Thyroid gland (tissue), 4 donors: ENCODE measurements at regions not wholly inside any gene's neighbourhood (a gene's known extent, or its start where the extent isn't known, plus 50 kb on each side); places are given as distances from the start of the nearest gene placed in this dataset.
A peak's percentile ranks its signal among the peaks of the same experiment; 100 is the strongest.
"Not testable (repeated sequence)": the region's sequence is repeated elsewhere in the genome, so short reads cannot be mapped to it uniquely, and the experiment has no call there.

ENCODE experiments used
- DNase-seq, 2 donors: peaks; one replicate each; pipeline ENCODE4 v3.0.0-alpha.2; 2019
- H3K27ac ChIP-seq, 3 donors: fragments of 200-600 bp; sonication (generic); 1 replicate in 2 of 3; 2 replicates in 1 of 3; pipeline ENCODE4 v1.5.1; 2016 to 2019; ENCODE audit warnings: mild to moderate bottlenecking in 1 of 3, moderate library complexity in 1 of 3
- H3K27me3 ChIP-seq: fragments of 200-600 bp; sonication (generic); one replicate; pipeline ENCODE4 v1.5.1; 2019
- H3K36me3 ChIP-seq, 2 donors: fragments of 200-600 bp; sonication (generic); one replicate each; pipeline ENCODE4 v1.5.1; 2016 to 2019
- H3K4me1 ChIP-seq, 2 donors: fragments of 200-600 bp; sonication (generic); one replicate each; pipeline ENCODE4 v1.5.1; 2017 to 2019
- H3K4me3 ChIP-seq, 3 donors: fragments of 200-600 bp; sonication (generic); replicated peaks in 1 of 3; 1 replicate in 2 of 3; 2 replicates in 1 of 3; pipeline ENCODE4 v1.5.1; 2016; ENCODE audit warnings: mild to moderate bottlenecking in 1 of 3
- H3K9me3 ChIP-seq: fragments of 200-600 bp; sonication (generic); one replicate; pipeline ENCODE4 v1.5.1; 2017
- WGBS, 2 donors: methylation state at CpG; one replicate each; pipeline ENCODE4 v1.1.5; 2017; 5-methylcytosine and 5-hydroxymethylcytosine counted together
- intact Hi-C: fragments of 100-400 bp; cut with DNase I; formaldehyde crosslinking; loops from one replicate; pipeline ENCODE4 v1.15.1; 2023

DNA sequence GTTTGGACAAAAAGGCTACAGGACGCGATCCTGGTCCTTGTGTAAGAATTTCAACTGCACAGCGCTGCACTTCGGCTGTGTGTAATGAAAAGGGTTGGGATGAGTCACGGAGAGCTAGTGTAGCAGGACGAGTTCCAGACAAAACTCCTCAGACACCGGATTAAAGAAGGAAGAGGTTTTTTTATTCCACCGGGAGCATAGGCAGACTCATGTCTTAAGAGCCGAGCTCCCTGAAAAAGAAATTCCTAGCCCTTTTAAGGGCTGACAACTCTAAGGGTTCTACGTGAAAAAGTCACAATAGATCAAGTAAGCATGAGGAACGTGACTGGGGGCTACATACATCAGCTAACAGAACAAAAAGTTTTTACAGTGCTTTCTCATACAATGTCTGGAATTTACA lies 54.8 kb upstream of the FAM90A1 start:
- H3K27me3 ChIP-seq, DNase-seq, H3K36me3 ChIP-seq, intact Hi-C loops, H3K4me3 ChIP-seq, H3K4me1 ChIP-seq, H3K9me3 ChIP-seq, H3K27ac ChIP-seq: not testable (repeated sequence)
- 55 to 56% methylated on average over 11 of the region's 11 CpGs for WGBS, 2 donors

DNA sequence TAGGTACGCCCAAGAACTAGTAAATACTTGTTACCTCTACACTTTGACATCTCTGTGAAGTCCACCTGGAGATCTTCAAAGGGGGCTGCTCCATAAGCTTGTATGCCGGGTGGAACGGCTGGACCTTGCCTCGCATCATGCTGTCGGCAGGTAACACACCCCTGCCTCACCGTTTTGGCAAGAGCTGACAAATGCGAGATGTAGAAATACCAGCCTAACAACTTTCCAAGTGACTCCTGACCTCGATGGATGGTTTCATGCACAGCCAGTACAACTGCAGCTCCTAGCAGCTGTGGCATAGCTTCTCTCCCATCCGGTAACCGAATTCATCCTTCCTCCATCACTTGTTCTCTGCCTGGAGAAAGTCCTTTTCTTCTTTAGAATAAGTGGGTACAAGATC lies 58.3 kb upstream of the FAM90A1 start:
- H3K27me3 ChIP-seq, H3K27ac ChIP-seq, intact Hi-C loops, H3K36me3 ChIP-seq, H3K4me3 ChIP-seq, H3K4me1 ChIP-seq, H3K9me3 ChIP-seq, DNase-seq: not testable (repeated sequence)
- WGBS, 2 donors = 51 to 52% methylated on average over 10 of the region's 10 CpGs

DNA sequence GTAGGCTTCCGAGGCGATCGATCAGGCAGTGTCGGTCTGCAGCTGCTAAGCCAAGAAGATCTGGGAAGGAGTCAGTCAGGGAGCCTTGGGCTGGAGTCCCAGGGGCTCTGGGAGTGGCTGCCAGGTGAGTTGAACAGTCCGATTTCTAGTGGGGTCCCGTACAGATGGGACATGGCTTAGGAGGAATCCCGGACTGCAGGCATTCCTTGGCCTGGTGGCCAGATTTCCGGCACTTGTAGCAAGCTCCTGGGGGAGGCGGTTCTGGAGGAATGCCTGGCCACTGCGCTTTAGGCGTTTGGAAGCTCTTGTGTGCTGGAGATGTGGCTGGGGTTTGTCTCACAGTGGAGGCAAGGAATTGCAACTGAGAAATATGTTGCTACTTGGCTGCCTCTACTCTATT lies 64.3 kb upstream of the FAM90A1 start:
- WGBS, 2 donors = 86 to 90% methylated on average over 10 of the region's 11 CpGs
- H3K27ac ChIP-seq, H3K36me3 ChIP-seq, H3K4me1 ChIP-seq, H3K9me3 ChIP-seq, DNase-seq, intact Hi-C loops, H3K27me3 ChIP-seq, H3K4me3 ChIP-seq: not testable (repeated sequence)

- H3K9me3 ChIP-seq, H3K36me3 ChIP-seq, H3K27ac ChIP-seq, intact Hi-C loops, H3K4me1 ChIP-seq, DNase-seq, H3K4me3 ChIP-seq, H3K27me3 ChIP-seq: not testable (repeated sequence)
- WGBS, 2 donors = 84 to 91% methylated on average over 5 to 7 of the region's 7 CpGs
Measured at GRCh38 chr12:8294662-8295061, 67.2 kb upstream of the FAM90A1 start.

DNA sequence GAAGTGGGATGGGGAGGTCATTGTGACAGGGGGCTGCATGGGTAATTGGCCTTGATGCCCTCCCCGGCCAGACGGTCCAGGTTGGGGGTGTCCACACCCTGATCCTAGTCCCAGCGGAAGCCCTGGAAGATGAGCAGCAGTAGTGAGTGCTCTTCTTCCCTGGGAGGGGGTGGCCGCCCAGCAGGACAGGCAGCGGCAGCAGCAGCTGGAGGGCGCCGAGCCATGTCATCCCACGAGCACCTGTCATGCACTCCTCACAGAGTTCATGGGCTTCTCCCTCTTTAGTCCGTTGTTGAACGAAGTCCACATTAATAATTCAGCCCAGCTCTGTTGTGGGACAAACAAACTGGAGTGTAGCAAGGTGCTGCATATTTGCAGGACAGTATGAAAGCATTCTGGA lies 81.2 kb upstream of the FAM90A1 start:
- H3K36me3 ChIP-seq, H3K4me1 ChIP-seq, H3K27ac ChIP-seq, H3K27me3 ChIP-seq, intact Hi-C loops, H3K4me3 ChIP-seq, H3K9me3 ChIP-seq, DNase-seq: not testable (repeated sequence)
- 0 to 54% methylated on average over 1 to 3 of the region's 10 CpGs for WGBS, 2 donors

GRCh38 chr12:8315997-8316396 lies 88.6 kb upstream of the FAM90A1 start:
- WGBS, 2 donors = 95 to 96% methylated on average over 3 to 4 of the region's 4 CpGs
- H3K9me3 ChIP-seq, H3K27me3 ChIP-seq, DNase-seq, H3K36me3 ChIP-seq, H3K27ac ChIP-seq, H3K4me1 ChIP-seq, intact Hi-C loops, H3K4me3 ChIP-seq: not testable (repeated sequence)

DNA sequence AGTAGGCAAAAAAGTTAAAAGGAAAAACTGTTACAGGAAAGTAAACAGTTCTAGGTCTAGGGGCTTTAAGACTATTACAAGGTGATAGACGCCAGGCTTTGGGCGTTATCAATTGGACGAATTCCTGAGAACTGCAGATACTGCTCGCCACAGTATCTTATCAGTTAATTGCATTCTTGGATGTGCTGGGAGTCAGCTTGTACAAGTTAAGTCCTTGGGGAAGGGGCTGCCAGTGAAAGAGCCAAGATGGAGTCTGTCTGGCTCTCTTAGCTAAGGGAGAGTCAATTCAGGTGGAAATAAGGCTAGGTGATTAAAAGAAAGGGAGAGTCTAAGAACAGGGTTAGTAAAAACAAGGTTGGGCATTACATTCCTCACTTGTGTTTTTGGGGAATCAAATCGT lies 90.3 kb upstream of the FAM90A1 start:
- H3K36me3 ChIP-seq, intact Hi-C loops, H3K4me3 ChIP-seq, H3K27ac ChIP-seq, H3K4me1 ChIP-seq, DNase-seq, H3K9me3 ChIP-seq, H3K27me3 ChIP-seq: not testable (repeated sequence)
- WGBS, 2 donors = 49 to 54% methylated on average over 5 of the region's 5 CpGs

DNA sequence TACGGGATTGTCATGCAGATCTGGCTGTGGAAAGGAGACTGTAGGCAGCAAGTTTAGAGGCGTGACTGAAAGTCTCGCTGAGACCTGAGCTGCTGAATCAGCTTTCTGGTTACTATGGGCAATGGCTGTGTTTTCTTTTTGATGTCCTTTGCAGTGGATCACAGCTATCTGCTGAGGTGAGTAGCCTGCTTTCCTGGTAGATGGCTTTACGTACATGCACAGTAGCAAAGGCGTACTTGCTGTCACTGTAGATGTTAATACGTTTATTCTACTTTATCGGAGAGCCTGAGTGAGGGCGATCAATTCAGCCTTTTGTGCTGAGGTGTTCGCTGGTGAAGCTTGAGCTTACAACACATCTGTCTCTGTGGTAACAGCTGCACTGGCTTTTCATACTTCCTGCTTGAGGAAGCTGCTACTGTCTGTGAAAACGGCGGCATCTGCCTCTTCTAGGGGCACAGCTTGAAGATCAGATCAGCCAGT lies 92.9 kb upstream of the FAM90A1 start:
- H3K9me3 ChIP-seq, H3K36me3 ChIP-seq, H3K4me1 ChIP-seq, H3K4me3 ChIP-seq, intact Hi-C loops, H3K27ac ChIP-seq, H3K27me3 ChIP-seq: not testable (repeated sequence)
- 35 to 40% methylated on average over 11 of the region's 11 CpGs for WGBS, 2 donors
- DNase-seq = peak; percentile 15 to 26

GRCh38 chr12:8320791-8321370 lies 93.5 kb upstream of the FAM90A1 start:
- H3K4me3 ChIP-seq, H3K27ac ChIP-seq, H3K27me3 ChIP-seq, H3K36me3 ChIP-seq, DNase-seq, intact Hi-C loops, H3K9me3 ChIP-seq, H3K4me1 ChIP-seq: not testable (repeated sequence)
- 78 to 84% methylated on average over 7 of the region's 7 CpGs for WGBS, 2 donors

DNA sequence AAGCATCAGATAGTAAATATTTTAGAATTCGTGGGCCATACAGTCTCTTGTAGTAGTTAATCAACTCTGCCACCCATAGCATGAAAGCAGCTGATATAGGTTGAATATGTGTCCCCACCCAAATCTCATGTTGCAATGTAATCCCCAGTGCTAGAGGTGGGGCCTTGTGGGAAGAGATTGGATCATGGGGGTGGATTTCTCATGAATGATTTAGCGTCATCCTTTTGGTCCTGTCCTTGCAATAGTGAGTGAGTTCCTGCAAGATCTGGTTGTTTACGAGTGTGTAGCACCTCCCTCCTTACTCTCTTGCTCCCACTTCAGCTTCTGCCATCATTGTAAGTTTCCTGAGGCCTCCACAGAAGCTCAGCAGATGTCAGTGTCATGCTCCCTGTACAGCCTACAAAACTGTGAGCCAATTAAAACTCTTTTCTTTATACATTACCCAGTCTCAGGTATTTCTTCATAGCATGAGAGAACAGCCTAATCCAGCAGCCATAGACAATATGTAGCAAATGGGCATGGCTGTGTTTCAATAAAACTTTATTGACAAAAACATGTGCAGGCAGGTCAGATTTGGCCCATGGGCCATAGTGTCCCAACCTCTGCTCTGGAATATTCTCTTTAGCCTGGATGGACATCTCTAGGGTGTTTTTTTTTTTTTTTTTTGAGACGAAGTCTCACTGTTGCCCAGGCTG lies 97.9 kb upstream of the FAM90A1 start:
- H3K4me1 ChIP-seq, H3K27me3 ChIP-seq, intact Hi-C loops, H3K4me3 ChIP-seq, H3K36me3 ChIP-seq, H3K27ac ChIP-seq, H3K9me3 ChIP-seq, DNase-seq: not testable (repeated sequence)
- 89 to 90% methylated on average over 3 of the region's 4 CpGs for WGBS, 2 donors

DNA sequence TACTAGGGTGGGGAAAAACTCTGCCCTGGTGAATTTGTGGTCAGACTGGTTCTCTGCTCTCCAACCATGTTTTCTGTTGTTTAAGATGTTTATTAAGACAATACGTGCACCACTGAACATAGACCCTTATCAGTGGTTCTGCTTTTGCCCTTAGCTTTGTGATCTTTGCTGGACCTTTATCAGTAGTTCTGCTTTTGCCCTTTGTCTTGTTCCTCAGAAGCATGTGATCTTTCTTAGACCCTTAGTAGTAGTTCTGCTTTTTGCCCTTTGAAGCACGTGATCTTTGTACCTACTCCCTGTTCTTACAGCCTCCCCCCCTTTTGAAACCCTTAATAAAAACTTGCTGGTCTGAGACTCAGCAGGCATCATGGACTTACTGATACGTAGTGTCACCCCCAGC lies 101.4 kb upstream of the FAM90A1 start:
- H3K4me3 ChIP-seq, H3K4me1 ChIP-seq, H3K27me3 ChIP-seq, H3K36me3 ChIP-seq, H3K27ac ChIP-seq, DNase-seq, intact Hi-C loops, H3K9me3 ChIP-seq: not testable (repeated sequence)
- 66 to 76% methylated on average over 3 of the region's 3 CpGs for WGBS, 2 donors

DNA sequence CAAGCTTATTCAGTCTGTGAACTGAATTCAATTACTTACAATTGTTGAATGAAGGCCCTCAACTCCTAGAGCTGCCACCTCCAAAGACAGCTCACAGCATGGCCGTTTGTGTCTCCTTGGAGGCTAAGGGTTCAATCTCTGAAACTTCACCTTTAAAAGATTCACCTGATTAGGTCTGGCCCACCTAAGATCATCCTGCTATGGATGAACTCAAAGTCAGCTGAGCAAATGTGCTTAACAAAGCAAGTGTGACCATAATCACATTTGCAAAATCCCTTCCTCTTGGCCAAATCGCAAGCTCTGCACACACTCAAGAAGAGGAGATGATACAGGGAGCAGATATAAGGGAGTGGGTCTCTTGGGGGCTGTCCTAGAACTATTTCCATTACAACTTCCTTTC lies 105.0 kb upstream of the FAM90A1 start:
- H3K27ac ChIP-seq, intact Hi-C loops, DNase-seq, H3K4me1 ChIP-seq, H3K9me3 ChIP-seq, H3K4me3 ChIP-seq, H3K36me3 ChIP-seq, H3K27me3 ChIP-seq: not testable (repeated sequence)
- WGBS, 2 donors = 85 to 100% methylated on average over 2 of the region's 2 CpGs

DNA sequence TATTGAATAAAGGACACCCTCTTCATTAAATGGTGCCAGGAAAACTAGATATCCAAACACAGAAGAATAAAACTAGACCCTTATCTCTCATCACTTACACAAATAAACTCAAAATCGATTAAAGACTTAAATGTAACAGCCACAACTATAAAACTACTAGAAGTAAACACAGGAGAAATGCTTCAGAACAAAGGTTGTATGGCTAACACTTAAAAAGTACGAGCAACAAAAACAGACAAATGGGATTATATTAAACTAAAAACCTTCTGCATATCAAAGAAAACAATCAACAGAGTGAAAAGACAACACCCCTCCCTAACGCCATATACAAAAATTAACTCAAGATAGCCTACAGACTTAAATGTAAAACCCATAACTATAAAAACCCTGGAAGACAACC lies 104.7 kb upstream of the CLEC6A start:
- H3K4me1 ChIP-seq, DNase-seq, intact Hi-C loops, H3K36me3 ChIP-seq, H3K9me3 ChIP-seq, H3K4me3 ChIP-seq, H3K27ac ChIP-seq, H3K27me3 ChIP-seq: not testable (repeated sequence)
- WGBS, 2 donors = 85 to 86% methylated on average over 3 of the region's 3 CpGs
